Progenitor cell of endocrine pancreas (in vitro differentiated cells): ENCODE measurements at regions not wholly inside any gene's neighbourhood (a gene's known extent, or its start where the extent isn't known, plus 50 kb on each side); places are given as distances from the start of the nearest gene placed in this dataset.

ENCODE experiments used
- DNase-seq: peaks from one replicate; pipeline ENCODE4 v3.0.0; 2021; ENCODE audit warnings: low spot score; ENCODE audit not compliant: unreplicated experiment
- H3K27ac Mint-ChIP-seq: 2 replicates; pipeline ENCODE4 v1.8.0; 2021; ENCODE audit warnings: mild to moderate bottlenecking, moderate library complexity, mixed read lengths
- H3K27me3 Mint-ChIP-seq: 2 replicates; pipeline ENCODE4 v1.8.0; 2021; ENCODE audit warnings: mixed read lengths
- H3K36me3 Mint-ChIP-seq: 2 replicates; pipeline ENCODE4 v1.8.0; 2022; ENCODE audit warnings: mixed read lengths; ENCODE audit not compliant: insufficient read depth
- H3K4me1 Mint-ChIP-seq: 2 replicates; pipeline ENCODE4 v1.8.0; 2021; ENCODE audit warnings: low read depth, mixed read lengths
- H3K4me3 Mint-ChIP-seq: 2 replicates; pipeline ENCODE4 v1.8.0; 2021; ENCODE audit warnings: low read depth, mild to moderate bottlenecking, moderate library complexity, mixed read lengths
- H3K9me3 Mint-ChIP-seq: 2 replicates; pipeline ENCODE4 v1.8.0; 2021; ENCODE audit warnings: low read depth, mixed read lengths
- TF ChIP-seq, protein P1 (sequence below): fragments of 200-600 bp; sonication (generic); IDR thresholded peaks from one replicate; pipeline ENCODE4 v1.5.0; 2021; ENCODE audit warnings: antibody characterized with exemption, mild to moderate bottlenecking; ENCODE audit not compliant: unreplicated experiment

DNA sequence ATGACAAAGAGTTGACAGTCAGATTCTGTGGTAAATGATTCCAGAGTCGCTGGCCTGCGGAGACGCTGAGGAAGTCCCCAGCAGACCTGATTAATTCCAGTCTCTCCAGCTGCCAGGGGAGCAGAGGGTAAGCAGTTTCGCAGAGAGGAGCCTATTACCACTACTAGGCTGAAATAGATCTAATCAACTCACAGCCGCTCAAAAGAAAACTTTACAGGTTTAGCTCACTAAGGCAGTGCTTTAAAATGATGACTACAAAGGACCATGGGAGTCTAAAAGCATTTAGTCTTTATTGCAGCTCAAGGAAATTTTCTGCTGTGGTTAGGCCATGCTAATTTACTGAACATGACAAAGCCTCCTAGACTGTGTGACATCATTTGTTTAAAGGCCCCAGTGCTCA is 445.6 kb upstream of the POU3F3 start:
- DNase-seq, result no peak
- Mint-ChIP-seq H3K36me3 (no peaks in the 10 kb centered on the region), H3K27me3 (peaks cover 14% of the 10 kb centered on the region), H3K4me1 (no peaks in the 10 kb centered on the region), H3K27ac (no peak overlapping the region), H3K9me3 (no peaks in the 10 kb centered on the region), H3K4me3 (no peak overlapping the region)
- TF ChIP-seq, protein P1, sequence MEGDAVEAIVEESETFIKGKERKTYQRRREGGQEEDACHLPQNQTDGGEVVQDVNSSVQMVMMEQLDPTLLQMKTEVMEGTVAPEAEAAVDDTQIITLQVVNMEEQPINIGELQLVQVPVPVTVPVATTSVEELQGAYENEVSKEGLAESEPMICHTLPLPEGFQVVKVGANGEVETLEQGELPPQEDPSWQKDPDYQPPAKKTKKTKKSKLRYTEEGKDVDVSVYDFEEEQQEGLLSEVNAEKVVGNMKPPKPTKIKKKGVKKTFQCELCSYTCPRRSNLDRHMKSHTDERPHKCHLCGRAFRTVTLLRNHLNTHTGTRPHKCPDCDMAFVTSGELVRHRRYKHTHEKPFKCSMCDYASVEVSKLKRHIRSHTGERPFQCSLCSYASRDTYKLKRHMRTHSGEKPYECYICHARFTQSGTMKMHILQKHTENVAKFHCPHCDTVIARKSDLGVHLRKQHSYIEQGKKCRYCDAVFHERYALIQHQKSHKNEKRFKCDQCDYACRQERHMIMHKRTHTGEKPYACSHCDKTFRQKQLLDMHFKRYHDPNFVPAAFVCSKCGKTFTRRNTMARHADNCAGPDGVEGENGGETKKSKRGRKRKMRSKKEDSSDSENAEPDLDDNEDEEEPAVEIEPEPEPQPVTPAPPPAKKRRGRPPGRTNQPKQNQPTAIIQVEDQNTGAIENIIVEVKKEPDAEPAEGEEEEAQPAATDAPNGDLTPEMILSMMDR, result no peak

DNA sequence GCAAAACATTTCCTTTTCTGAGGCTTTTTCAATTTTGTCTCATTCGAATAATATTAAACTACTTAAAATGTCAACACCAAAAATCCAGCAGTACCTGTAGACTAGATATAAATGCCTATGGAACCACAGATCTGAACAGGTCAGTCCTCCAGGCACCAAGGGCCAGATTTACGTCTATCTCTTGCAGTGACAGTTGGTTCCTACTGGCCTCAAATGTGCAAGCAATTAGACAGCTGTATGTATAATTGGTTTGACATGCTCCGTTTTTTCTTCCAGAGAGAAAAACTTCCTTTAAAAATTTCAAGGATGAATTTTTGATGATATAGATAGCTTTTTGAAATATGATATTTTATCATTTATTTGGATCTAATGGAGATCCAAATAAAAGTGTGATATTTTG is 443.8 kb upstream of the POU3F3 start:
- no peak overlapping the region for H3K4me3 Mint-ChIP-seq

DNA sequence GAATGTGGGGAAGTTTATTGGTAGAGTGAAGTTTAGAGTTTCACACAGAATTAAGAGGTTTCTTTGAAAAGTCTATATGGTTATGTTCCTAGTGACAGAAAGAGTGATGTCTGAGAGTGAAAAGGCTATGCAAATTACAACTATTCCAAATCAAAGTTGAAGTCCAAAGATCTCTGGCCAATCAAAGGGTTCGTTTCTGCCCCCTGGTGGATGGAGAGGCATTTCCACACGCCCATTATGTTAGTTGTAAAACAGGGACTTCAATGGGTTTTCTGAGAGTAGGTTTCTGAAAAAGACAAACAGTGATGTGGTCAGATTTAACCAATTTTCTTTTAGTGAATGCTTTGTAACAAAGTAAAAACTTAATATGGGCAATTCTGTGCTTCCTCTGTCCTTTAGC is 441.5 kb upstream of the POU3F3 start:
- peaks cover 32% of the 10 kb centered on the region for H3K27me3 Mint-ChIP-seq
- H3K27ac Mint-ChIP-seq, result no peak overlapping the region

More for the DNA sequence above, 443.8 kb upstream of the POU3F3 start:
- Mint-ChIP-seq H3K36me3 (no peaks in the 10 kb centered on the region), H3K4me1 (peaks cover 3% of the 10 kb centered on the region), H3K27me3 (peaks cover 29% of the 10 kb centered on the region), H3K27ac (no peak overlapping the region), H3K9me3 (no peaks in the 10 kb centered on the region)
- no peak for DNase-seq
- TF ChIP-seq, protein P1, result no peak

DNA sequence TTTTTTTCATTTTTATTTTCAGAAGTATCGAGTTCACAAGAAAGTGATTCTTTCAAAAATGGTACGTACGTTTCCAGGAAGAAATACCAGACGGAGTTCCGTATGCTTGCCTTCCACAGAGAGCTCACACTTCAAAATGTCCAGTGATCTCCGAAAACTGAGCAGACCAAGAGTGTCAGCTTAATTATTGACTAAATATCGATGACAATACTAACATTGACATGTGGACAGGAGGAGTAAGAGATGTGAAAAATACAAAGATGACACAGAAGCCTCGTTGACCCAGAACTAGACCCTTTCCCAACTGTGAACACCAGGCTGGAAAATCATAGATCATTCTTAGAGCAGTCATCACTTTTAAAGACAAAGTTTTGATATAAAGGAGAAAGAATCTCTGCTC is 440.0 kb upstream of the POU3F3 start:
- TF ChIP-seq, protein P1, result no peak
- no peak for DNase-seq
- Mint-ChIP-seq H3K4me1 (peaks cover 14% of the 10 kb centered on the region), H3K9me3 (no peaks in the 10 kb centered on the region), H3K27me3 (peaks cover 32% of the 10 kb centered on the region), H3K36me3 (no peaks in the 10 kb centered on the region), H3K27ac (no peak overlapping the region), H3K4me3 (peak overlapping the region; percentile 63)

More for the DNA sequence above, 441.5 kb upstream of the POU3F3 start:
- TF ChIP-seq, protein P1, result peak; percentile 72
- peaks cover 14% of the 10 kb centered on the region for H3K4me1 Mint-ChIP-seq
- peak; percentile 29 for DNase-seq
- no peaks in the 10 kb centered on the region for H3K9me3 Mint-ChIP-seq
- H3K36me3 Mint-ChIP-seq, result no peaks in the 10 kb centered on the region
- no peak overlapping the region for H3K4me3 Mint-ChIP-seq

DNA sequence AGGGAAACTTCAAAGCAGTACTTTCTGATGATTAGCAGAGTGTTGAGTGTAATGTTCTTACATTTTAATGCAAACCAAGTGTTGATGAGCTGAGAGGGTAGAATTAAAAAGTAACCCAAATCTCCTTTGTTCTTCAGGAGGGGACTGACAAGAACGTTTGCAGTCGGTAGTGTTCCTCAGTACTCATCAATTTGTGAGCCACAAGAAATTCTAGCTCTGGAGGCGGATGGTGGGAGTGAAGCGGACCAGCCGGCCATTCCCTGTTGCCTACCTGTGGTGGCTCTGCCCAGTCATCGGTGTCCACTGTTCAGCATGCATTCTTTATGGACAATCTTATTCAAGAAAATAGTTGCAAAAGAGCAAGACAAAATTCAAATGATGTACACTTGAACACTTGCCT is 438.6 kb upstream of the POU3F3 start:
- TF ChIP-seq, protein P1, result no peak
- no peak for DNase-seq
- H3K27ac Mint-ChIP-seq, result no peak overlapping the region
- H3K36me3 Mint-ChIP-seq, result no peaks in the 10 kb centered on the region
- H3K27me3 Mint-ChIP-seq, result peaks cover 32% of the 10 kb centered on the region
- peaks cover 14% of the 10 kb centered on the region for H3K4me1 Mint-ChIP-seq
- H3K9me3 Mint-ChIP-seq, result no peaks in the 10 kb centered on the region
- no peak overlapping the region for H3K4me3 Mint-ChIP-seq
